GM12892 (cell line): ENCODE measurements at regions not wholly inside any gene's neighbourhood (a gene's known extent, or its start where the extent isn't known, plus 50 kb on each side); places are given as distances from the start of the nearest gene placed in this dataset.

Source experiments
- POLR2A ChIP-seq: IDR thresholded peaks from 2 replicates; pipeline ENCODE4 v1.6.1; 2011; ENCODE audit warnings: low read depth, low read length, control low read depth
- POLR2AphosphoS5 ChIP-seq: IDR thresholded peaks from 2 replicates; pipeline ENCODE4 v1.6.1; 2011; ENCODE audit warnings: low read depth, low read length, control low read depth

- no peak for TF ChIP-seq POLR2AphosphoS5
- TF ChIP-seq POLR2A = no peak
Observed at GRCh38 chrX:25175743-25176142, 160.0 kb upstream of the ARX start.
